Liver (tissue), 8 donors: ENCODE measurements at regions not wholly inside any gene's neighbourhood (a gene's known extent, or its start where the extent isn't known, plus 50 kb on each side); places are given as distances from the start of the nearest gene placed in this dataset.

Experiments
- DNase-seq: peaks from one replicate; pipeline ENCODE4 v3.0.0-alpha.2; 2017; ENCODE audit warnings: low spot score
- H3K27ac ChIP-seq, 2 donors: one replicate each; pipeline ENCODE4 v1.7.0; 2013; ENCODE audit warnings: inconsistent platforms in 2 of 2, low read length in 2 of 2, control low read depth in 1 of 2, low read depth in 1 of 2, mild to moderate bottlenecking in 1 of 2
- H3K27me3 ChIP-seq, 4 donors: one replicate each; pipeline versions ENCODE4 v1.6.1 to v1.7.0; 2013; ENCODE audit warnings: low read length in 3 of 4, inconsistent platforms in 1 of 4, mild to moderate bottlenecking in 1 of 4, moderate library complexity in 1 of 4; ENCODE audit not compliant: control insufficient read depth in 4 of 4, insufficient read depth in 4 of 4
- H3K36me3 ChIP-seq, 4 donors: one replicate each; pipeline versions ENCODE4 v1.6.1 to v1.7.0; 2013; ENCODE audit warnings: low read length in 3 of 4, mild to moderate bottlenecking in 3 of 4, low read depth in 1 of 4, moderate library complexity in 1 of 4; ENCODE audit not compliant: control insufficient read depth in 4 of 4, insufficient read depth in 3 of 4
- H3K4me1 ChIP-seq, 4 donors: one replicate each; pipeline versions ENCODE4 v1.6.1 to v1.7.0; 2013; ENCODE audit warnings: low read length in 3 of 4, mild to moderate bottlenecking in 3 of 4, moderate library complexity in 1 of 4; ENCODE audit not compliant: control insufficient read depth in 4 of 4, insufficient read depth in 4 of 4
- H3K4me3 ChIP-seq, 3 donors: one replicate each; pipeline versions ENCODE4 v1.6.1 to v1.7.0; 2013; ENCODE audit warnings: low read length in 3 of 3, control low read depth in 1 of 3, low read depth in 1 of 3, mild to moderate bottlenecking in 1 of 3
- H3K9ac ChIP-seq, 2 donors: one replicate each; pipeline ENCODE4 v1.7.0; 2013; ENCODE audit warnings: low read length in 2 of 2, mild to moderate bottlenecking in 2 of 2, moderate library complexity in 2 of 2, control low read depth in 1 of 2, low read depth in 1 of 2
- H3K9me3 ChIP-seq, 4 donors: one replicate each; pipeline versions ENCODE4 v1.6.1 to v1.7.0; 2013; ENCODE audit warnings: low read length in 3 of 4; ENCODE audit not compliant: control insufficient read depth in 4 of 4
- EGR1 ChIP-seq, 2 donors: IDR thresholded peaks; 2 replicates each; pipeline ENCODE4 v1.6.1; 2016 to 2018; ENCODE audit warnings: antibody characterized with exemption in 2 of 2, low read depth in 2 of 2
- FOXA1 ChIP-seq: IDR thresholded peaks from 2 replicates; pipeline ENCODE4 v1.6.1; 2016; ENCODE audit warnings: antibody characterized with exemption
- FOXA2 ChIP-seq: IDR thresholded peaks from 2 replicates; pipeline ENCODE4 v1.6.1; 2016; ENCODE audit warnings: antibody characterized with exemption
- GABPA ChIP-seq, 2 donors: IDR thresholded peaks in 1 of 2; conservative IDR thresholded peaks in 1 of 2; 2 replicates each; pipeline ENCODE4 v1.6.1; 2016; ENCODE audit warnings: antibody characterized with exemption in 2 of 2, mild to moderate bottlenecking in 1 of 2, moderate library complexity in 1 of 2
- HNF4A ChIP-seq, 2 donors: conservative IDR thresholded peaks; 2 replicates each; pipeline ENCODE4 v1.6.1; 2016; ENCODE audit warnings: antibody characterized with exemption in 2 of 2, mild to moderate bottlenecking in 2 of 2
- HNF4G ChIP-seq: IDR thresholded peaks from 2 replicates; pipeline ENCODE4 v1.6.1; 2016; ENCODE audit warnings: antibody characterized with exemption
- JUND ChIP-seq, 2 donors: IDR thresholded peaks; 2 replicates each; pipeline ENCODE4 v1.6.1; 2016; ENCODE audit warnings: antibody characterized with exemption in 2 of 2
- NR2F2 ChIP-seq: IDR thresholded peaks from 2 replicates; pipeline ENCODE4 v1.6.1; 2016; ENCODE audit warnings: antibody characterized with exemption
- RAD21 ChIP-seq, 2 donors: IDR thresholded peaks; 2 replicates each; pipeline ENCODE4 v1.6.1; 2016; ENCODE audit warnings: antibody characterized with exemption in 2 of 2, mild to moderate bottlenecking in 2 of 2
- REST ChIP-seq: IDR thresholded peaks from 2 replicates; pipeline ENCODE4 v1.6.1; 2016; ENCODE audit warnings: antibody characterized with exemption, mild to moderate bottlenecking
- RXRA ChIP-seq, 2 donors: IDR thresholded peaks; 2 replicates each; pipeline ENCODE4 v1.6.1; 2017 to 2018; ENCODE audit warnings: antibody characterized with exemption in 2 of 2, mild to moderate bottlenecking in 1 of 2
- SP1 ChIP-seq: IDR thresholded peaks from 2 replicates; pipeline ENCODE4 v1.6.1; 2018; ENCODE audit warnings: antibody characterized with exemption, mild to moderate bottlenecking
- YY1 ChIP-seq: IDR thresholded peaks from 2 replicates; pipeline ENCODE4 v1.6.1; 2016; ENCODE audit warnings: antibody characterized with exemption, mild to moderate bottlenecking
- ZBTB33 ChIP-seq: IDR thresholded peaks from 2 replicates; pipeline ENCODE4 v1.6.1; 2016; ENCODE audit warnings: antibody characterized with exemption
- WGBS: extraction: QIAGEN DNeasy Blood & Tissue Kit; methylation state at CpG from one replicate; pipeline ENCODE4 v1.1.7; 2013; 5-methylcytosine and 5-hydroxymethylcytosine counted together
- TF ChIP-seq, protein P1 (sequence below): fragments of 150-350 bp; IDR thresholded peaks from 2 replicates; pipeline ENCODE4 v1.5.1; 2017; ENCODE audit warnings: improper control_type of control experiment, low read depth, low read length; ENCODE audit not compliant: missing input control
- donor health status: healthy.
- donor health status: healthy.
- donor health status: healthy.
- donor health status: healthy.
- donor health status: healthy.

DNA sequence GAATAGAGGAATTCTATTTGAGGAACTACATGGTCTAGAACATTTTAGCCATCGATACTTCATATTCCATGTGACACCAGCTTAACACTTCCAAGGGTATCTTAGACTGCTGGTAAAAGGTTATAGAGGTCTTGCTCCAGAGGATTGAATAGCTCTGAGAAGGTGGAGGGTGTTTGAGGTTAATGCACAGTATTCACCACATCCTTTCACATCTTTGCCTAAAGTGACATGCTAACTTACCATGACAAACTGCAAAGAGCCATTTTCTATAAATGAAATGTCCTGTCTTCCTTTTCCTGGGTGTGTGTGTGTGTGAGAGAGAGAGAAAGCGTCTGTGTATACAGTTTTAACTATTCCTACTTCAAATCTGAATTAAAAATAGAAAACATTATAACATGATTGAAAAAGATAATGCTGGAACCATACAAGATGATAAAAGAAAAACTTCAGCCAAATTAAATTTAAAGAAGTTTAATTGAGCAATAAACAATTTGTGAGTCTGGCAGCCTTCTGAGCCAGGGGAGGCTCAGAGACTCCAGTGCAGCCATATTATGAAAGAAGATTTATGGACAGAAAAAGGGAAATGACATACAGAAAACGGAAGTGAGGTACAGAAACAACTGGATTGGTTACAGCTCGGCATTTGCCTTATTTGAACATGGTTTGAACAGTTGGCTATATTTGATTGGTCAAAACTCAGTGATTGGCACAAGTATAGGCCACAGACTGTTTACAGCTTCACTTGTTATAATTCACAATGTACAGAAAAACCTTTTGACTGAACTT is 320.9 kb upstream of the CCDC179 start:
- 83% methylated on average over 4 of the region's 4 CpGs for WGBS
- no peaks in the 10 kb centered on the region for H3K4me1 ChIP-seq
- no peak overlapping the region for H3K27ac ChIP-seq
- H3K9ac ChIP-seq, result no peak overlapping the region
- H3K9me3 ChIP-seq, result no peaks in the 10 kb centered on the region
- no peak for DNase-seq
- no peaks in the 10 kb centered on the region for H3K27me3 ChIP-seq
- TF ChIP-seq YY1, result no peak
- TF ChIP-seq, protein P1, sequence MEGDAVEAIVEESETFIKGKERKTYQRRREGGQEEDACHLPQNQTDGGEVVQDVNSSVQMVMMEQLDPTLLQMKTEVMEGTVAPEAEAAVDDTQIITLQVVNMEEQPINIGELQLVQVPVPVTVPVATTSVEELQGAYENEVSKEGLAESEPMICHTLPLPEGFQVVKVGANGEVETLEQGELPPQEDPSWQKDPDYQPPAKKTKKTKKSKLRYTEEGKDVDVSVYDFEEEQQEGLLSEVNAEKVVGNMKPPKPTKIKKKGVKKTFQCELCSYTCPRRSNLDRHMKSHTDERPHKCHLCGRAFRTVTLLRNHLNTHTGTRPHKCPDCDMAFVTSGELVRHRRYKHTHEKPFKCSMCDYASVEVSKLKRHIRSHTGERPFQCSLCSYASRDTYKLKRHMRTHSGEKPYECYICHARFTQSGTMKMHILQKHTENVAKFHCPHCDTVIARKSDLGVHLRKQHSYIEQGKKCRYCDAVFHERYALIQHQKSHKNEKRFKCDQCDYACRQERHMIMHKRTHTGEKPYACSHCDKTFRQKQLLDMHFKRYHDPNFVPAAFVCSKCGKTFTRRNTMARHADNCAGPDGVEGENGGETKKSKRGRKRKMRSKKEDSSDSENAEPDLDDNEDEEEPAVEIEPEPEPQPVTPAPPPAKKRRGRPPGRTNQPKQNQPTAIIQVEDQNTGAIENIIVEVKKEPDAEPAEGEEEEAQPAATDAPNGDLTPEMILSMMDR, result no peak
- no peak for TF ChIP-seq NR2F2
- H3K36me3 ChIP-seq, result no peaks in the 10 kb centered on the region
- no peak overlapping the region for H3K4me3 ChIP-seq

GRCh38 chr11:23192256-23192655 is 332.0 kb upstream of the CCDC179 start:
- no peak for DNase-seq
- Histone ChIP-seq H3K27me3 (no peaks in the 10 kb centered on the region), H3K4me1 (no peaks in the 10 kb centered on the region), H3K27ac (no peak overlapping the region), H3K9me3 (no peaks in the 10 kb centered on the region), H3K36me3 (no peaks in the 10 kb centered on the region), H3K9ac (no peak overlapping the region), H3K4me3 (no peak overlapping the region)
- WGBS, result 89% methylated on average over 3 of the region's 3 CpGs
- no peak for TF ChIP-seq EGR1 (IDR thresholded peaks at IDR 0.05; ENCODE audit: low read depth in 2 of 2)
- TF ChIP-seq SP1, result no peak
- no peak for TF ChIP-seq HNF4G
- no peak for TF ChIP-seq RXRA (IDR thresholded peaks at IDR 0.05)
- TF ChIP-seq, protein P1, result no peak
- TF ChIP-seq FOXA2, result no peak
- TF ChIP-seq ZBTB33, result no peak
- no peak for TF ChIP-seq GABPA (IDR thresholded peaks at IDR 0.05 in 1 of 2, conservative IDR thresholded peaks at IDR 0.05 in 1 of 2)
- no peak for TF ChIP-seq HNF4A (conservative IDR thresholded peaks at IDR 0.05)
- TF ChIP-seq NR2F2, result no peak
- no peak for TF ChIP-seq RAD21 (IDR thresholded peaks at IDR 0.05)
- TF ChIP-seq JUND (IDR thresholded peaks at IDR 0.05), result no peak
- TF ChIP-seq FOXA1, result no peak
- TF ChIP-seq YY1, result no peak
- no peak for TF ChIP-seq REST
